ENCODE measurements at regions not wholly inside any gene's neighbourhood (a gene's known extent, or its start where the extent isn't known, plus 50 kb on each side); places are given as distances from the start of the nearest gene placed in this dataset.

- no peak for DNase-seq (ENCODE audit: low read depth in 2 of 2)
Observed at GRCh38 chr1:244264163-244264562, 187.5 kb downstream of the ADSS2 start.

- DNase-seq (ENCODE audit: low read depth in 2 of 2) = no peak
Observed at GRCh38 chr1:244265507-244265906, 186.2 kb downstream of the ADSS2 start.

DNA sequence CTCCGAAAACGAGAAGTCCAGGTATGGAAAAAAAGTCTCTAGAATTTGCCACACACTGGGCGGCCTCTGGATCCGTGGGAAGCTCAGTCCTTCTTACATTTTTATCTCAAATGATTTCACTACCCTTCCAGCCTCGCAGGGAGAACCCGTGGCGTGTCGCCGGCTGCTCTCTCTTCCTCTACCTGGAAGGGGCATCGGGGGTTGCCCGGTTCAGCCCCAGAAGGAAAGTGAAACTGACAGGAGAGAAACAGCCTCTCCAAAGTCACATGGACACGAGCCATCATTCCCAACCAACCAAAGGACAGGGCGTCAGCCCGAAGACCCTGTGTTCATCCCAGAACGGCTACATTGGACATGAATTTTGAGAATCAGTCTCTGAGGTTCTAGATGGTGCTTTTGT lies 182.5 kb downstream of the ADSS2 start:
- no peak for DNase-seq (ENCODE audit: low read depth in 2 of 2)

- no peak for DNase-seq (ENCODE audit: low read depth in 2 of 2)
Observed at GRCh38 chr1:244271004-244271403, 180.7 kb downstream of the ADSS2 start.

DNA sequence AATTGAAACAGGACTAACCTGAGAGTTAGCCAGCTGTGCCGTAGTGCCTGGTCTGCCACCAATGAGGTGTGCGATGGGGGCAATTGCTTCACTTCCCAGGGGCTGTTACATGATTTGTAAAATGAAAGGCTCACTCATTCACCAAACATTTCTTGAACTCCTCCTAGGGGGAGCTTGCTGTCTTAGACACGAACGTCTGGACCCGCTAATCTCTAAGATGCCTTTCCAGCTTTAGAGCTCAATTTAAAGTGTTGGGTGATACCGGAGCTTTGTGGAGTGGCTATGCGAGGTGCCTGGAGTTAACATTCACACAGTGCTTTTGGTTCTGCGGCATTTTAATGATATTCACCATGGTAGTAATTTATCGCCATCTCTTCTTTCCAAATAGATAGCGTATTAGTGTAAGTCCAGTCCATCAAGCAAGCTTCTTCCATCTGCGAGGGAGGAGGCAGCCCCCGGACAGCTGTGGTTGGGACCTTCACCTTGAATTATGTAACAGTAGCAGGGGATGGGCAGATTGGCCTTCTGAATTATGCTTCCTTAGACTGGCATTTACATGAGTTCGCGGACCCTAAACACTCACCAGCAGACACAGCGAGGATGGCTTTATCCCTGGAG lies 179.9 kb downstream of the ADSS2 start:
- no peak for DNase-seq (ENCODE audit: low read depth in 2 of 2)

DNA sequence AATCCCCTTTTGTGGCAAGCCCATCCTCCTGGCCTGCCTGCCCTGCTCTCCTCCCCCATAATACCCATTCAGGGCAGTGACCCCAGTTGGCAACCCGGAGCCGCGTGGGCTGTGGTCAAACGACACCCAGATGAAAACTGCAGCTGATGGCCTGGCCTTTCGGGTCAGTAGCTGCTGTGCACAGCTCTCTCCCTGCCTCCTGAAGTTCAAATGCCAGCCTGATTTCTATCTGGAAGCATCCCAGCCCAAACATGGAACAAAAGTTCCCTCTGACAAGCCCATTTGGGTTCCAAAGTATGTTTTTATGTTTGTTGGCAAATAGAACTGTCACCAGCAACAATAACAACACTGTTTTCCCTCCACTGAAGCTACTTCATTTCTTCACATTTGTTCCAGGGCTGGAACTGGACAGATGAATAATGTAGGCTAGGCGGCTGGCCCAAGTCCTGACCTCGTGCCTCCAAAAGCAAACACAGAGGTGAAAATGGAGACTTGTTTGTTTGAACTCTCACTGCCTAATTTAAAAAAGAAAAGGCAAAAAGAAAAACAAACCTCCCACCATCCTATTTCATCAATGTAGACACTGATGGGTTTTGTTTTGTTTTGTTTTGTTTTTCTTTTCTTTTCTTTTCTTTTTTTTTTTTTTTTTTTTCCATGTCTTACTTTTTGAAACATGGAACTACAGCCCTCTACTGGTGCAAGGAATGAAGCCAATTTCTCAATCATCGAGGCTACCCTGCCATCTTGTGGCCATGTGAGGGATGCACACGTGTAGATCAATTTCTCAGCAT lies 179.0 kb downstream of the ADSS2 start:
- DNase-seq (ENCODE audit: low read depth in 2 of 2) = peak; percentile 24 to 56

- no peak for DNase-seq (ENCODE audit: low read depth in 2 of 2)
Observed at GRCh38 chr1:244273262-244273844, 178.4 kb downstream of the ADSS2 start.

DNA sequence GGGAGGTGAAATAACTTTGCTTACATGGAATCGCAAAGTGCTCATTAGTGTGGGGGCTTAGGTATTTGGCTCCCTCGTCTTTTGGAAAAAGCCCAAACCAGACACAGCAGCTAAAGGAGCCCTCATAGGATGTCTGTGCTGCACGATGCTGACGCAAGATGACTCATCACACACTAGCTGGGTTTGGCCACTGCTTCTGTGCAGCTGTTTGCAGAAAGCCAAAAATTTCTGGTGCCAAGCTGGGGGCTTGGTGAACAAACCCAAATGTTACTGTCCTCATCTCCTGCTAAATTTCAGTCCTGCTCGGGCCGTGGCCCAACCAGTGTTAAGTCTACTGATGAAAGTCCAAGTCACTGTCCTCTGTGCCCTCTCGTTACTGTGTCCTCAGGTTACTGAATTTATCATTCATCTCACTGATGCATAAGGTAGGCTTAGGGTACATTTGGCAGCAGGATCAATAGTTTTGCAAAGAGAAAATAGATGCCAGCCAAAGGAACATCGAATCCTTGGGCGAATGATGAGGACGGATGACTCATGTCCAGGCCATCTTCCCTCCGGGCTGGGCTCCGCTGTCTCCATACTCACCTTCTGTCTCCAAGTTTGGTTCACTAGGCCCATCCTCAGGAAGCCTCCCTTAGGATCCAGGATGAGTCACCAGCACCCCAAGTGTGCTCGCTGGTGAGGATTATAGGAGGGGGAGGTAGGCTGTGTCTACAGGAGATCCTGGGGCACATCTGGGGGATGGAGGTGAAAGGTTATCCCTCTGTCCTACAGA lies 177.7 kb downstream of the ADSS2 start:
- DNase-seq (ENCODE audit: low read depth in 2 of 2) = peak in 1 of 2 experiments; percentile 8

DNA sequence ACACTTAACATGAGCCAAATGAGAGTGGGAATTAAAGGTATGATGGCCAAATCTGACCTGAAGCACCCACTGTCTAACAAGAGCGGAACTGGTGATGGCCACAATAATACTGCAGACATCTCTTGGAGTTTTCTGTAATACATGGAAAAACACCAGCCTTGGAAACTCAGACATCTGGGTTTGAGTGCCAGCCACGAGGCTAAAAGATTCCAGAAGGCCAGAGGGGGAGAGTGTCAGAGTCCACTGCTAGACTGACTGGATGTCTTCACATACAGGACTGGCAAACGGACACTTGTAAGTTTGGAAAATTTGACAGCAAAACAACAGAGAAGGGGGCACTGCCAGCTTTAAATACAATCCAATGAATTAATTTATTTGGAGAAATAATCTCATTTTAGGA lies 175.1 kb downstream of the ADSS2 start:
- DNase-seq (ENCODE audit: low read depth in 2 of 2) = no peak

GRCh38 chr1:244280201-244280600 lies 171.5 kb downstream of the ADSS2 start:
- DNase-seq (ENCODE audit: low read depth in 2 of 2) = no peak

- DNase-seq (ENCODE audit: low read depth in 2 of 2) = no peak
Observed at GRCh38 chr1:244280859-244281258, 170.8 kb downstream of the ADSS2 start.

GRCh38 chr1:244283772-244284171 lies 167.9 kb downstream of the ADSS2 start:
- DNase-seq (ENCODE audit: low read depth in 2 of 2) = no peak

DNA sequence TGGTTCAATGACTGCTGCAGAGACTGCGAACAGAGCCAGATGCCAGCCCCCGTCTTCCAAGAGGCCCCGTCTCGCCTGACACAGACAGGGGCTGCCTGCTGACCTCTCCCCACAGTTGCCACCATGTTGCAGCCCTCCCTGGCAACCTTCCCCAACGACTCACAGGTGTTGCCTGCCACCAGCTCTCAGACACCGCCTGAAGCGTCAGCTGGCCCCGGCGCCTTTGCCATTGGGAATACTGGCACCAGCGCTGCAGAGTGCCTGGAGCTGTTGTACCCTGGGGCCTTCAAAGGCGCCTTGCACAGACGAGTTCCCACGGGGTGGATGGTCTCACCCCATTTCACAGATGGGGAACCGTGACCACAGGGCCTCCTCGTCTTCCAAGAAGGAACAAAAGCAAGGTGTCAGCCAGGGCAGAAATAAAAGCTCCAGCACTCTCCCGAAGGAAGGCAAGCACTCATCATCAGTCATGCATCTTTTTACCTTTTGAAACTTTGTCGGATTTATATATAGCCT lies 167.0 kb downstream of the ADSS2 start:
- DNase-seq (ENCODE audit: low read depth in 2 of 2) = no peak

DNA sequence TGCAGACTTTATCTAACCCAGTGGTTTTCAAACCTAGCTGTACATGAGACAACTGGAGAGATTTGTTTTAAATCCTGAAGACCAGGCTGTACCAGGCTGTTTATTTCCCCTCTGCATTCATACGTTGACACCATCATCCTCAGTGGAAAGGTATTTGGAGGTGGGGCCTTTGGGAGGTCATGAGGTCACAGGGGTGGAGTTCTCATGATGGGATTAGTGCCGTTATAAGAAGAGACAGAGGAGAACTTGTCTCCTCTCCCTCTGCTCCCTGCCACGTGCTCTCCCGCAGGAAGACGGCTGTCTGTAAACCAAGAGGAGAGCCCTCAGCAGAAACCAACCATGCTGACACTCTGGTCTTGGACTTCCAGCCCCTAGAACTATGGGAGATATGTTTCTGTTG lies 165.4 kb downstream of the ADSS2 start:
- no peak for DNase-seq (ENCODE audit: low read depth in 2 of 2)

- DNase-seq (ENCODE audit: low read depth in 2 of 2) = no peak
Observed at GRCh38 chr1:244287726-244288125, 164.0 kb downstream of the ADSS2 start.

DNA sequence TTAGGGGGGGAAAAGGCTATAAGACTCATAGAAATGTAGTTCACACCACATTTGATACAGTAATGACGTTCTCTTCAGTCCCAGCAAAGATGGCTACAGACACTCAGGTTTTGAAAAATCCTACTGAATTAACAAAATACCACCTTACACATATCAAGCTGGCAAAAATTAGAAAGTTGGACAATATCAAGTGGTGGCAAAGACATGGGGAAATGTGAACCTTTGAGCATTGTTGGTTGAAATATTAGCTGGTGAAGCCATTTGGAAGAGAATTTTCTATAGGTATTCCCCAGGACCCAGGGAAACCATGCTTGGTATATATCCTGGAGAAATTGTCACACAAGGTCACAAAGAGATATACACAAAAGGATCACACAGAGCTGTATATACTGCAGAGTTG lies 163.0 kb downstream of the ADSS2 start:
- DNase-seq (ENCODE audit: low read depth in 2 of 2) = no peak

DNA sequence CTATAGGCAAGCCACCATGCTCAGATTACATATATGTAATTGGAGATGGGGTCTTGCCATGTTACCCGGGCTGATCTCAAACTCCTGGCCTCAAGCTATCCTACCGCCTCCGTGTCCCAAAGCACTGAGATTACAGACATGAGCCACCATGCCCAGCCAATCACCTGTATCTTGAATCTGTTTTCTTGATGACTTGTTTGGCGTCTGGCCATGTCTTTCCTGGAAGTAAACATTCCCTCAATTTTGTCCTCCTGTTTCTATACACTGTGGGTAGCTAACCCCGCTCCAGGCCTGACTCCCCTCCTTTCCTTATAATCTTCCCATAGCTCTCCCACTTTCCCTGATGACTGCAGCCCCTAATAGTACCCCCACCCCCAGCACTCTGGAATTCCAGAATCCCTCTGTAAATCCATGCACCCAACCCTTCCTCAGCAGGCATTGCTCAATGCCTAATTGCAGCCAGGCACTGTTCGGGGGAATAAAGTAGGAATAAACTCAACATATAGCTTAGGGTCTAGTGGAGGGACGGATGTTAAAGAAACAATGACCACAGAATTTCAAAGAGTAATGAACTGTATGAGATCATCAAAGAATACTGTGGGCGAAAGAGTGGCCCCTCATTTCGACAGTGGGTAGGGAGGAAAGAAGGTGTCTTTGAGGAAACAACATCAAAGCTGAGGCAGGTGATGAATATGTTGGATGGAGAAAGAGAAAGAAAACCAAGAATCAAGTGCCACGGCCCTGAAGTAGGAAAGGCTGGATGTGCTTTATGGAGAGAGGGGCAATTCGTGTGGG lies 161.5 kb downstream of the ADSS2 start:
- no peak for DNase-seq (ENCODE audit: low read depth in 2 of 2)

GRCh38 chr1:244291236-244292201 lies 160.2 kb downstream of the ADSS2 start:
- no peak for DNase-seq (ENCODE audit: low read depth in 2 of 2)

- DNase-seq (ENCODE audit: low read depth in 2 of 2) = no peak
Observed at GRCh38 chr1:244294599-244295224, 157.0 kb downstream of the ADSS2 start.

GRCh38 chr1:244296003-244296402 lies 155.7 kb downstream of the ADSS2 start:
- DNase-seq (ENCODE audit: low read depth in 2 of 2) = no peak

All from stimulated activated CD4-positive, alpha-beta T cell treated with anti-CD3 and anti-CD28 coated beads, Interleukin-12 subunit alpha, Interleukin-12 subunit beta, amount 100 ng/mL, for 24 hours (primary cell).